HCT116 (cell line): ENCODE measurements at regions not wholly inside any gene's neighbourhood (a gene's known extent, or its start where the extent isn't known, plus 50 kb on each side); places are given as distances from the start of the nearest gene placed in this dataset.

Experiments used
- ATAC-seq: fragments of 200-7000 bp; cut with Tn5 transposase; 2 replicates; pipeline ENCODE4 v1.9.1; 2020; ENCODE audit warnings: mild to moderate bottlenecking, moderate library complexity
- BruUV-seq: library from RNA; stranded (reverse); fragments of 400-500 nt; replicated peaks from 2 replicates; lab custom pipeline; 2021; lab: Mats Ljungman, UMichigan
- CTCF ChIA-PET: fragments of 300-600 bp; sonication (Branson Sonifier 250); formaldehyde crosslinking; loops from one replicate; lab custom pipeline; 2021; ENCODE audit warnings: antibody characterized with exemption; lab: Charles Lee
- POLR2A ChIA-PET: fragments of 300-600, 350-600 bp; sonication (Branson Sonifier 250); formaldehyde crosslinking; loops from one replicate; lab custom pipeline; 2021; ENCODE audit warnings: antibody characterized with exemption; lab: Charles Lee
- RAD21 ChIA-PET, 2 experiments: fragments of 300-600 bp; sonication (Branson Sonifier 250); formaldehyde crosslinking; loops; one replicate each; lab custom pipeline; 2023; ENCODE audit warnings: low total read pairs in 2 of 2; ENCODE audit not compliant: uncharacterized antibody in 2 of 2, unreplicated experiment in 2 of 2, low non-redundant PET in 1 of 2; lab: Charles Lee
- DNase-seq: peaks from one replicate; pipeline ENCODE4 v3.0.0-alpha.2; 2010; ENCODE audit warnings: low read depth, low spot score
- H2AFZ ChIP-seq: fragments of 200-600 bp; shearing (Covaris generic), sonication (generic); 2 replicates; pipeline ENCODE4 v1.6.1; 2017; ENCODE audit warnings: low read depth, mixed run types, mixed read lengths, antibody characterized with exemption, low read length; ENCODE audit not compliant: poor library complexity, severe bottlenecking
- H3K27ac ChIP-seq: 2 replicates; pipeline ENCODE4 v1.5.1; 2012; ENCODE audit warnings: low read depth, low read length
- H3K27me3 ChIP-seq: fragments of 200-600 bp; sonication (generic); 2 replicates; pipeline ENCODE4 v1.6.1; 2016; ENCODE audit warnings: mixed run types, low read length, mixed read lengths; ENCODE audit not compliant: insufficient read depth
- H3K36me3 ChIP-seq, 2 experiments: fragments of 200-500 bp in 1 of 2; fragments of 200-600 bp in 1 of 2; sonication (Bioruptor generic) in 1 of 2; sonication (generic) in 1 of 2; 2 replicates each; pipeline versions ENCODE4 v1.5.1 to v1.6.1; 2014 to 2016; ENCODE audit warnings: low read length in 2 of 2, inconsistent platforms in 1 of 2, mixed read lengths in 1 of 2, mixed run types in 1 of 2; ENCODE audit not compliant: insufficient read depth in 2 of 2, control insufficient read depth in 1 of 2
- H3K4me1 ChIP-seq, 2 experiments: fragments of 200-600 bp in 1 of 2; sonication (generic) in 1 of 2; 2 replicates each; pipeline versions ENCODE4 v1.5.1 to v1.6.1; 2012 to 2017; ENCODE audit warnings: low read length in 2 of 2, inconsistent platforms in 1 of 2, mild to moderate bottlenecking in 1 of 2, mixed read lengths in 1 of 2, mixed run types in 1 of 2, moderate library complexity in 1 of 2; ENCODE audit not compliant: insufficient read depth in 2 of 2, control insufficient read depth in 1 of 2
- H3K4me2 ChIP-seq: fragments of 200-600 bp; sonication (generic); 2 replicates; pipeline ENCODE4 v1.6.1; 2017; ENCODE audit warnings: mixed run types, low read length, mixed read lengths
- H3K4me3 ChIP-seq, 2 experiments: fragments of 200-600 bp in 1 of 2; sonication (generic) in 1 of 2; replicated peaks in 1 of 2; 2 replicates each; pipeline ENCODE4 v1.5.1; 2011 to 2016; ENCODE audit warnings: low read length in 2 of 2, control low read depth in 1 of 2, low read depth in 1 of 2, mild to moderate bottlenecking in 1 of 2, mixed read lengths in 1 of 2, mixed run types in 1 of 2
- H3K79me2 ChIP-seq: fragments of 200-600 bp; sonication (generic); 2 replicates; pipeline ENCODE4 v1.6.1; 2017; ENCODE audit warnings: mild to moderate bottlenecking, mixed run types, low read length, moderate library complexity, mixed read lengths; ENCODE audit not compliant: insufficient read depth
- H3K9ac ChIP-seq: fragments of 200-600 bp; sonication (generic); 2 replicates; pipeline ENCODE4 v1.6.1; 2016; ENCODE audit warnings: low read length, mixed read lengths
- H3K9me2 ChIP-seq: fragments of 200-600 bp; sonication (generic), shearing (Covaris generic); 2 replicates; pipeline ENCODE4 v1.6.1; 2017; ENCODE audit warnings: mixed run types, mild to moderate bottlenecking, moderate library complexity; ENCODE audit not compliant: insufficient read depth
- H3K9me3 ChIP-seq, 2 experiments: fragments of 200-500 bp in 1 of 2; fragments of 200-600 bp in 1 of 2; sonication (Bioruptor generic) in 1 of 2; sonication (generic) in 1 of 2; 2 replicates each; pipeline ENCODE4 v1.6.1; 2014 to 2017; ENCODE audit warnings: low read length in 2 of 2, mixed read lengths in 2 of 2, inconsistent platforms in 1 of 2, low read depth in 1 of 2, mild to moderate bottlenecking in 1 of 2, mixed run types in 1 of 2, moderate library complexity in 1 of 2; ENCODE audit not compliant: control insufficient read depth in 1 of 2, insufficient read depth in 1 of 2
- H4K20me1 ChIP-seq: fragments of 200-600 bp; sonication (generic), shearing (Covaris generic); 2 replicates; pipeline ENCODE4 v1.6.1; 2017; ENCODE audit warnings: mixed run types, mild to moderate bottlenecking, moderate library complexity; ENCODE audit not compliant: insufficient read depth
- CBX3 ChIP-seq: IDR thresholded peaks from 2 replicates; pipeline ENCODE4 v1.6.1; 2012; ENCODE audit warnings: low read depth
- CEBPB ChIP-seq: IDR thresholded peaks from 2 replicates; pipeline ENCODE4 v1.6.1; 2012; ENCODE audit warnings: low read depth
- EZH2 ChIP-seq: fragments of 200-600 bp; sonication (generic); IDR thresholded peaks from 2 replicates; pipeline ENCODE4 v1.6.1; 2017; ENCODE audit warnings: antibody characterized with exemption, mixed run types
- FOSL1 ChIP-seq: IDR thresholded peaks from 2 replicates; pipeline ENCODE4 v1.6.1; 2012; ENCODE audit warnings: low read depth
- RAD21 ChIP-seq: IDR thresholded peaks from 2 replicates; pipeline ENCODE4 v1.6.1; 2012; ENCODE audit warnings: low read depth, mild to moderate bottlenecking
- SIN3A ChIP-seq: IDR thresholded peaks from 2 replicates; pipeline ENCODE4 v1.6.1; 2012; ENCODE audit warnings: low read depth
- TCF7L2 ChIP-seq: IDR thresholded peaks from 2 replicates; pipeline ENCODE4 v1.7.0; 2011; ENCODE audit warnings: borderline replicate concordance, inconsistent platforms; ENCODE audit not compliant: insufficient read depth, insufficient read length; ENCODE audit errors: extremely low read depth
- ZFX ChIP-seq: fragments of 450-650 bp; IDR thresholded peaks from 2 replicates; pipeline ENCODE4 v1.6.1; 2017
- intact Hi-C: fragments of 100-400 bp; cut with micrococcal nuclease; formaldehyde crosslinking; loops from 2 replicates; pipeline ENCODE4 v1.10.0; 2022
- TF ChIP-seq, protein P1 (sequence below), 3 experiments: fragments of 200-600 bp in 1 of 3; sonication (generic) in 1 of 3; IDR thresholded peaks in 2 of 3; conservative IDR thresholded peaks in 1 of 3; 2 replicates each; pipeline ENCODE4 v1.5.1; 2012 to 2017; ENCODE audit warnings: low read depth in 2 of 3, low read length in 2 of 3, antibody characterized with exemption in 1 of 3, borderline replicate concordance in 1 of 3, control low read depth in 1 of 3, mild to moderate bottlenecking in 1 of 3, mixed read lengths in 1 of 3, mixed run types in 1 of 3, moderate library complexity in 1 of 3; ENCODE audit not compliant: insufficient read depth in 1 of 3
- TF ChIP-seq, protein P2 (sequence below): IDR thresholded peaks from 2 replicates; pipeline ENCODE4 v1.6.1; 2012
- TF ChIP-seq, protein P3 (sequence below): IDR thresholded peaks from 2 replicates; pipeline ENCODE4 v1.6.1; 2012

DNA sequence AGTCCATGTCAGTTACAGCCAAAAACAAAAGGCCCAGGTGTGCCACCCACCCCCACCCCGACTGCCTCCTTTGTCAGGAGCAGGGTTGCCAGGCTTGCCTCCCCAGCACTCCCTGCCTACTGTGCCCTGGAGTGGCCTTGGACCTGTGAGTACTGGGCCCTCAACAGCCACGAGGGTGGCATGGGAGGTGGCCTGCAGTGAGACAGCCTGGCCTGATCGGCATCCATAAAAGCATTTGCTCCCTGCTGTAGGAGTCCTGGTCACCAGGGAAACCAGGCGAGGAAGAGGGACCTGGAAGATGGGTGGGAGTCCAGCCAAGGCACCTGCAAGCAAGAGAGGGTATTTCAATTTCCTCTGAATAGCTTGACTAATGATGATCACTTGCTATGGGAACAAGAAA lies 56.4 kb upstream of the KCNMB2 start:
- Histone ChIP-seq H3K4me3 (no peak overlapping the region), H3K27ac (no peak overlapping the region), H2AFZ (no peak overlapping the region), H3K27me3 (no peaks in the 10 kb centered on the region), H3K9me2 (no peaks in the 10 kb centered on the region), H3K36me3 (no peaks in the 10 kb centered on the region), H4K20me1 (no peaks in the 10 kb centered on the region), H3K4me1 (no peaks in the 10 kb centered on the region), H3K9ac (no peak overlapping the region), H3K79me2 (no peaks in the 10 kb centered on the region), H3K9me3 (no peaks in the 10 kb centered on the region), H3K4me2 (no peak overlapping the region)
- DNase-seq (no peak), ATAC-seq (no peak)
- ChIA-PET CTCF (no interaction called here), POLR2A (no interaction called here), RAD21 (no interaction called here)
- BruUV-seq: no TSS peak
- intact Hi-C loops: no loop called here
- TF ChIP-seq CEBPB (no peak), SIN3A (no peak), FOSL1 (no peak), ZFX (no peak), RAD21 (no peak), TCF7L2 (no peak), CBX3 (no peak), EZH2 (no peak)
- TF ChIP-seq, protein P1, sequence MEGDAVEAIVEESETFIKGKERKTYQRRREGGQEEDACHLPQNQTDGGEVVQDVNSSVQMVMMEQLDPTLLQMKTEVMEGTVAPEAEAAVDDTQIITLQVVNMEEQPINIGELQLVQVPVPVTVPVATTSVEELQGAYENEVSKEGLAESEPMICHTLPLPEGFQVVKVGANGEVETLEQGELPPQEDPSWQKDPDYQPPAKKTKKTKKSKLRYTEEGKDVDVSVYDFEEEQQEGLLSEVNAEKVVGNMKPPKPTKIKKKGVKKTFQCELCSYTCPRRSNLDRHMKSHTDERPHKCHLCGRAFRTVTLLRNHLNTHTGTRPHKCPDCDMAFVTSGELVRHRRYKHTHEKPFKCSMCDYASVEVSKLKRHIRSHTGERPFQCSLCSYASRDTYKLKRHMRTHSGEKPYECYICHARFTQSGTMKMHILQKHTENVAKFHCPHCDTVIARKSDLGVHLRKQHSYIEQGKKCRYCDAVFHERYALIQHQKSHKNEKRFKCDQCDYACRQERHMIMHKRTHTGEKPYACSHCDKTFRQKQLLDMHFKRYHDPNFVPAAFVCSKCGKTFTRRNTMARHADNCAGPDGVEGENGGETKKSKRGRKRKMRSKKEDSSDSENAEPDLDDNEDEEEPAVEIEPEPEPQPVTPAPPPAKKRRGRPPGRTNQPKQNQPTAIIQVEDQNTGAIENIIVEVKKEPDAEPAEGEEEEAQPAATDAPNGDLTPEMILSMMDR (IDR thresholded peaks at IDR 0.05 in 2 of 3, conservative IDR thresholded peaks at IDR 0.05 in 1 of 3; ENCODE audit: borderline replicate concordance in 1 of 3, insufficient read depth in 1 of 3, low read depth in 2 of 3, low read length in 2 of 3): no peak
- TF ChIP-seq, protein P2, sequence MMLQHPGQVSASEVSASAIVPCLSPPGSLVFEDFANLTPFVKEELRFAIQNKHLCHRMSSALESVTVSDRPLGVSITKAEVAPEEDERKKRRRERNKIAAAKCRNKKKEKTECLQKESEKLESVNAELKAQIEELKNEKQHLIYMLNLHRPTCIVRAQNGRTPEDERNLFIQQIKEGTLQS: no peak
- TF ChIP-seq, protein P3, sequence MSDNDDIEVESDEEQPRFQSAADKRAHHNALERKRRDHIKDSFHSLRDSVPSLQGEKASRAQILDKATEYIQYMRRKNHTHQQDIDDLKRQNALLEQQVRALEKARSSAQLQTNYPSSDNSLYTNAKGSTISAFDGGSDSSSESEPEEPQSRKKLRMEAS: no peak
